Kidney epithelial cell (primary cell): ENCODE measurements at regions not wholly inside any gene's neighbourhood (a gene's known extent, or its start where the extent isn't known, plus 50 kb on each side); places are given as distances from the start of the nearest gene placed in this dataset.
"Not testable (repeated sequence)": the region's sequence is repeated elsewhere in the genome, so short reads cannot be mapped to it uniquely, and the experiment has no call there.

Experiments
- DNase-seq: peaks from one replicate; pipeline ENCODE4 v3.0.0-alpha.2; 2010; ENCODE audit warnings: low read depth
- H3K27me3 ChIP-seq: 2 replicates; pipeline ENCODE4 v1.6.0; 2011; ENCODE audit warnings: low read length; ENCODE audit not compliant: control insufficient read depth, insufficient read depth
- H3K36me3 ChIP-seq: 2 replicates; pipeline ENCODE4 v1.5.1; 2011; ENCODE audit warnings: low read length; ENCODE audit not compliant: control insufficient read depth, insufficient read depth
- H3K4me3 ChIP-seq: 2 replicates; pipeline ENCODE4 v1.5.1; 2011; ENCODE audit warnings: low read depth, mild to moderate bottlenecking, control low read depth, low read length
- TF ChIP-seq, protein P1 (sequence below): IDR thresholded peaks from 2 replicates; pipeline ENCODE4 v1.5.1; 2011; ENCODE audit warnings: mild to moderate bottlenecking, moderate library complexity, low read length, control low read depth, inconsistent platforms; ENCODE audit not compliant: insufficient read depth, poor library complexity, severe bottlenecking

DNA sequence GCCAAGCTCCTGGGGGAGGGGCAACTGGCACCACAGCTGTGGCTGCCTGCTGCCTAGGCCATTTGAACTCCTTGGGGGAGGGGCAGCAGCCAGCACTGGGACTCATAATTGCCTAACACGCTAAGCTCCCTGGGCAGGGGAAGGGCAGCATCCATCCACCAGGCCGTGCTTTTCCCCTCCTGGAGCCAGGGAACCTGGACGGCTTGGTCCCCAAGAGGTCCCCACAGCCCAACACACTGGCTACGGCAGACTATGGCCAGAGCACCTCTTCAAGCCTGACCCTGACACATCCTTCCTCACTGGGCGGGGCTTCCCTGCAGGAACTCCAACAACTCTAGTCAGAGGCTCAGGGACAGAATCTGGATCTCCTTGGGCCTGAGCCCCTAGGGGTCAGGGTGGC, 269.4 kb downstream of the RNF144B start:
- H3K27me3 ChIP-seq = no peaks in the 10 kb centered on the region
- DNase-seq = no peak
- TF ChIP-seq, protein P1, sequence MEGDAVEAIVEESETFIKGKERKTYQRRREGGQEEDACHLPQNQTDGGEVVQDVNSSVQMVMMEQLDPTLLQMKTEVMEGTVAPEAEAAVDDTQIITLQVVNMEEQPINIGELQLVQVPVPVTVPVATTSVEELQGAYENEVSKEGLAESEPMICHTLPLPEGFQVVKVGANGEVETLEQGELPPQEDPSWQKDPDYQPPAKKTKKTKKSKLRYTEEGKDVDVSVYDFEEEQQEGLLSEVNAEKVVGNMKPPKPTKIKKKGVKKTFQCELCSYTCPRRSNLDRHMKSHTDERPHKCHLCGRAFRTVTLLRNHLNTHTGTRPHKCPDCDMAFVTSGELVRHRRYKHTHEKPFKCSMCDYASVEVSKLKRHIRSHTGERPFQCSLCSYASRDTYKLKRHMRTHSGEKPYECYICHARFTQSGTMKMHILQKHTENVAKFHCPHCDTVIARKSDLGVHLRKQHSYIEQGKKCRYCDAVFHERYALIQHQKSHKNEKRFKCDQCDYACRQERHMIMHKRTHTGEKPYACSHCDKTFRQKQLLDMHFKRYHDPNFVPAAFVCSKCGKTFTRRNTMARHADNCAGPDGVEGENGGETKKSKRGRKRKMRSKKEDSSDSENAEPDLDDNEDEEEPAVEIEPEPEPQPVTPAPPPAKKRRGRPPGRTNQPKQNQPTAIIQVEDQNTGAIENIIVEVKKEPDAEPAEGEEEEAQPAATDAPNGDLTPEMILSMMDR = no peak
- H3K36me3 ChIP-seq = no peaks in the 10 kb centered on the region
- no peak overlapping the region for H3K4me3 ChIP-seq

DNA sequence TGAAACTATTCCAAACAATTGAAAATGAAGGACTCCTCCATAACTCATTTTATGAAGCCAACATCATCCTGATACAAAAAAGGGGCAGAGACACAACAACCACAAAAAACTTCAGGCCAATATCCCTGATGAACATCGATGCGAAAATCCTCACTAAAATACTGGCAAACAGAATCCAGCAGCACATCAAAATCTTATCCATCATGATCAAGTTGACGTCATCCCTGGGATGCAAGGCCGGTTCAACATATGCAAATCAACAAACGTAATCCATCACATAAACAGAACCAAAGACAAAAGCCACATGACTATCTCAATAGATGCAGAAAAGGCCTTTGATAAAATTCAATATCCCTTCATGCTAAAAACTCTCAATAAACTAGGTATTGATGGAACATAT, 272.8 kb downstream of the RNF144B start:
- H3K4me3 ChIP-seq, DNase-seq, H3K36me3 ChIP-seq, H3K27me3 ChIP-seq: not testable (repeated sequence)

DNA sequence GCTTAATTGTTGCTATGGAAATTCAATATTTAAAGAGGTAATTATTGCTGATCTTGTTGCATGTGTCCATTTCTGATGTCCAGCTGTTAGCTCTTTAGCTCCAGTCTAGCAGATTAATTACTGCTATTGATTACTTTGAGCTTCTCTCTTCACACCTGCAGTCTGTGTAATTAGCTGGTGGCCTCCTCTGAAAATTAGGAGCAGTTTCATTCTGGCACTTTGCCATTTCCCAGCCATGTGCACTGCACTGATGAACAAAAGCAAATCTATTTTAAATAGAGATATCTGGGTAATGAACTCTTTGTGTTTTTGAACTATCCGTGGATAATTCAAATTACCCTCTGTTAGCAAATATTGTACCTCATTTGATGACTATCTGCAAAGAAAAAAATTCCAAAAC, 275.9 kb downstream of the RNF144B start:
- DNase-seq = no peak
- TF ChIP-seq, protein P1 = no peak
- Histone ChIP-seq H3K27me3 (no peaks in the 10 kb centered on the region), H3K4me3 (no peak overlapping the region), H3K36me3 (no peaks in the 10 kb centered on the region)

GRCh38 chr6:18664401-18664800, 277.3 kb downstream of the RNF144B start:
- DNase-seq = no peak
- no peaks in the 10 kb centered on the region for H3K27me3 ChIP-seq
- TF ChIP-seq, protein P1 = no peak
- no peaks in the 10 kb centered on the region for H3K36me3 ChIP-seq
- no peak overlapping the region for H3K4me3 ChIP-seq

- DNase-seq = no peak
- H3K4me3 ChIP-seq = no peak overlapping the region
- no peaks in the 10 kb centered on the region for H3K36me3 ChIP-seq
- TF ChIP-seq, protein P1 = no peak
- H3K27me3 ChIP-seq = no peaks in the 10 kb centered on the region
These were observed 280.5 kb downstream of the RNF144B start for GRCh38 chr6:18667612-18668011.

DNA sequence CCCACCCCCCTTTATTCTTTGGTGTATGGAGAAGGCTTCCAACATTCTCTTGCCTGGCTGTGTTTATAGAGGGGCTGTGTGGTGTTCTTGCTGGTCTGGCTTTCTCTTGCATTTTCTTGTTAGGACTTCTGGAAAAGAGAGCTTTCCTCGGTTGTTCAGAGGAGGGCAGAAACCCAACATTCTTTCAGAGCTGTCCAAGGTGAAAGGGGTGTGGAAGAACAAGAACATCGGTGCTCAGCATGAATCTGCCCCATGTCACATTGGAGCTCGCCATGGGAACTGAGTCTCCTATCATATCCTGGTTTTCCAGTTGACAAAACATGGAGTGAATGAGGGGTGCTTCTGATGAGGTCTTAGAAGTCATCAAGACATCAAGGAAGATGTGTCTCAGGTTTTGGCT, 281.8 kb downstream of the RNF144B start:
- Histone ChIP-seq H3K4me3 (no peak overlapping the region), H3K36me3 (no peaks in the 10 kb centered on the region), H3K27me3 (no peaks in the 10 kb centered on the region)
- TF ChIP-seq, protein P1 = no peak
- DNase-seq = no peak
